Mesenchymal stem cell (in vitro differentiated cells and primary cell): ENCODE measurements at regions not wholly inside any gene's neighbourhood (a gene's known extent, or its start where the extent isn't known, plus 50 kb on each side); places are given as distances from the start of the nearest gene placed in this dataset.

ENCODE experiments used
- DNase-seq: peaks from one replicate; pipeline ENCODE4 v3.0.0-alpha.2; 2013
- H2AFZ ChIP-seq: one replicate; pipeline ENCODE4 v1.6.1; 2013; ENCODE audit warnings: low read depth, mild to moderate bottlenecking, control low read depth, inconsistent platforms, low read length, moderate library complexity
- H2AK5ac ChIP-seq: 2 replicates; pipeline ENCODE4 v1.6.1; 2013; ENCODE audit warnings: low read length, moderate library complexity, mild to moderate bottlenecking, inconsistent platforms; ENCODE audit not compliant: severe bottlenecking
- H2BK120ac ChIP-seq: one replicate; pipeline ENCODE4 v1.6.1; 2013; ENCODE audit warnings: low read depth, mild to moderate bottlenecking, inconsistent platforms, low read length, moderate library complexity
- H2BK12ac ChIP-seq, 2 experiments: one replicate each; pipeline ENCODE4 v1.6.1; 2013; ENCODE audit warnings: inconsistent platforms in 2 of 2, low read length in 2 of 2, mild to moderate bottlenecking in 2 of 2, moderate library complexity in 2 of 2, control low read depth in 1 of 2
- H2BK15ac ChIP-seq: one replicate; pipeline ENCODE4 v1.6.1; 2013; ENCODE audit warnings: mild to moderate bottlenecking, low read depth, inconsistent platforms; ENCODE audit not compliant: poor library complexity, severe bottlenecking
- H2BK5ac ChIP-seq: 2 replicates; pipeline ENCODE4 v1.6.1; 2013; ENCODE audit warnings: low read depth, mild to moderate bottlenecking, low read length, control low read depth, inconsistent platforms; ENCODE audit not compliant: poor library complexity, severe bottlenecking
- H3K14ac ChIP-seq, 2 experiments: one replicate each; pipeline ENCODE4 v1.6.1; 2013; ENCODE audit warnings: inconsistent platforms in 2 of 2, low read length in 2 of 2, control low read depth in 1 of 2, mild to moderate bottlenecking in 1 of 2, moderate library complexity in 1 of 2
- H3K18ac ChIP-seq, 2 experiments: one replicate each; pipeline ENCODE4 v1.6.1; 2013; ENCODE audit warnings: inconsistent platforms in 2 of 2, low read length in 2 of 2, control low read depth in 1 of 2, low read depth in 1 of 2, mild to moderate bottlenecking in 1 of 2
- H3K23ac ChIP-seq, 2 experiments: one replicate each; pipeline ENCODE4 v1.6.1; 2013; ENCODE audit warnings: inconsistent platforms in 2 of 2, low read length in 2 of 2, mild to moderate bottlenecking in 2 of 2, moderate library complexity in 2 of 2, control low read depth in 1 of 2
- H3K27ac ChIP-seq: 2 replicates; pipeline ENCODE4 v1.5.1; 2013; ENCODE audit warnings: mild to moderate bottlenecking, moderate library complexity, low read length, control low read depth, inconsistent platforms; ENCODE audit not compliant: poor library complexity, severe bottlenecking
- H3K27me3 ChIP-seq, 2 experiments: 2 replicates each; pipeline versions ENCODE4 v1.6.1 to v1.7.0; 2013; ENCODE audit warnings: low read length in 2 of 2, mild to moderate bottlenecking in 2 of 2, moderate library complexity in 2 of 2, control low read depth in 1 of 2, inconsistent platforms in 1 of 2; ENCODE audit not compliant: control insufficient read depth in 1 of 2, insufficient read depth in 1 of 2
- H3K36me3 ChIP-seq, 2 experiments: 2 replicates each; pipeline versions ENCODE4 v1.6.1 to v1.7.0; 2013; ENCODE audit warnings: low read length in 2 of 2, control low read depth in 1 of 2, inconsistent platforms in 1 of 2, low read depth in 1 of 2, mild to moderate bottlenecking in 1 of 2; ENCODE audit not compliant: insufficient read depth in 2 of 2, control insufficient read depth in 1 of 2
- H3K4ac ChIP-seq, 2 experiments: one replicate each; pipeline ENCODE4 v1.6.1; 2013; ENCODE audit warnings: inconsistent platforms in 2 of 2, low read length in 2 of 2, mild to moderate bottlenecking in 2 of 2, moderate library complexity in 2 of 2, control low read depth in 1 of 2, low read depth in 1 of 2
- H3K4me1 ChIP-seq: 2 replicates; pipeline ENCODE4 v1.6.1; 2013; ENCODE audit warnings: low read depth, low read length, control low read depth; ENCODE audit not compliant: control insufficient read depth, insufficient read depth
- H3K4me2 ChIP-seq: 2 replicates; pipeline ENCODE4 v1.6.1; 2013; ENCODE audit warnings: low read length, mild to moderate bottlenecking, inconsistent platforms; ENCODE audit not compliant: poor library complexity, severe bottlenecking
- H3K4me3 ChIP-seq, 2 experiments: 2 replicates each; pipeline versions ENCODE4 v1.5.1 to v1.7.0; 2013; ENCODE audit warnings: low read length in 2 of 2, mild to moderate bottlenecking in 2 of 2, control low read depth in 1 of 2, low read depth in 1 of 2; ENCODE audit not compliant: insufficient read depth in 1 of 2
- H3K79me1 ChIP-seq: replicated peaks from 2 replicates; pipeline ENCODE4 v1.6.1; 2013; ENCODE audit warnings: mild to moderate bottlenecking, control low read depth, low read length, inconsistent platforms; ENCODE audit not compliant: poor library complexity, severe bottlenecking
- H3K9ac ChIP-seq: 2 replicates; pipeline ENCODE4 v1.7.0; 2013; ENCODE audit warnings: mild to moderate bottlenecking, low read length, moderate library complexity
- H3K9me3 ChIP-seq: 2 replicates; pipeline ENCODE4 v1.7.0; 2013; ENCODE audit warnings: mild to moderate bottlenecking, low read length; ENCODE audit not compliant: control insufficient read depth
- H4K8ac ChIP-seq: one replicate; pipeline ENCODE4 v1.6.1; 2013; ENCODE audit warnings: inconsistent platforms, mild to moderate bottlenecking, low read length, moderate library complexity
- H4K91ac ChIP-seq: one replicate; pipeline ENCODE4 v1.6.1; 2013; ENCODE audit warnings: mild to moderate bottlenecking, low read length, inconsistent platforms
- WGBS: methylation state at CpG from one replicate; pipeline ENCODE4 v1.1.7; 2013; ENCODE audit warnings: mixed read lengths; 5-methylcytosine and 5-hydroxymethylcytosine counted together

GRCh38 chr9:88193766-88194165 lies 55.5 kb upstream of the SPATA31C2 start:
- Histone ChIP-seq H3K36me3 (no peaks in the 10 kb centered on the region), H2BK12ac (no peak overlapping the region), H3K4ac (no peak overlapping the region), H3K4me3 (no peak overlapping the region), H3K9me3 (no peaks in the 10 kb centered on the region), H3K18ac (no peak overlapping the region), H2AK5ac (no peak overlapping the region), H3K9ac (no peak overlapping the region), H2BK5ac (no peak overlapping the region), H2BK15ac (no peak overlapping the region), H2AFZ (no peak overlapping the region), H3K4me2 (no peak overlapping the region), H4K8ac (no peak overlapping the region), H3K79me1 (no peaks in the 10 kb centered on the region), H3K4me1 (peaks cover 3% of the 10 kb centered on the region), H3K27me3 (peaks cover 0 to 6% of the 10 kb centered on the region in 2 experiments), H3K27ac (no peak overlapping the region), H3K23ac (no peak overlapping the region), H2BK120ac (no peak overlapping the region), H4K91ac (no peak overlapping the region), H3K14ac (no peak overlapping the region)
- DNase-seq = no peak
- WGBS = 84% methylated on average over 5 of the region's 6 CpGs

- H3K27ac ChIP-seq = no peak overlapping the region
- no peak overlapping the region for H4K8ac ChIP-seq
- peaks cover 2% of the 10 kb centered on the region for H3K4me1 ChIP-seq
- no peak overlapping the region for H2BK5ac ChIP-seq
- H3K9me3 ChIP-seq = no peaks in the 10 kb centered on the region
- no peak overlapping the region for H2BK15ac ChIP-seq
- H2BK120ac ChIP-seq = no peak overlapping the region
- H3K4me2 ChIP-seq = no peak overlapping the region
- no peak overlapping the region for H3K9ac ChIP-seq
- no peak overlapping the region for H3K23ac ChIP-seq
- no peak overlapping the region for H2AK5ac ChIP-seq
- no peak overlapping the region for H3K18ac ChIP-seq
- no peaks in the 10 kb centered on the region for H3K36me3 ChIP-seq
- no peak overlapping the region for H2BK12ac ChIP-seq
- H3K27me3 ChIP-seq = peaks cover 0 to 6% of the 10 kb centered on the region in 2 experiments
- no peaks in the 10 kb centered on the region for H3K79me1 ChIP-seq
- H3K4ac ChIP-seq = no peak overlapping the region
- H3K4me3 ChIP-seq = no peak overlapping the region
- 93% methylated on average over 1 of the region's 2 CpGs for WGBS
- H4K91ac ChIP-seq = no peak overlapping the region
- no peak overlapping the region for H3K14ac ChIP-seq
- no peak overlapping the region for H2AFZ ChIP-seq
- no peak for DNase-seq
Measured at GRCh38 chr9:88191456-88191855, 53.2 kb upstream of the SPATA31C2 start.

GRCh38 chr9:88189371-88189770 lies 51.1 kb upstream of the SPATA31C2 start:
- Histone ChIP-seq H3K18ac (no peak overlapping the region), H3K79me1 (no peaks in the 10 kb centered on the region), H3K36me3 (no peaks in the 10 kb centered on the region), H4K91ac (no peak overlapping the region), H3K14ac (no peak overlapping the region), H3K4me2 (no peak overlapping the region), H3K27ac (no peak overlapping the region), H2BK15ac (no peak overlapping the region), H3K9me3 (no peaks in the 10 kb centered on the region), H3K23ac (no peak overlapping the region), H2BK5ac (no peak overlapping the region), H2BK120ac (no peak overlapping the region), H3K4me1 (peaks cover 2% of the 10 kb centered on the region), H2AFZ (no peak overlapping the region), H3K9ac (no peak overlapping the region), H3K27me3 (peaks cover 0 to 6% of the 10 kb centered on the region in 2 experiments), H3K4me3 (no peak overlapping the region), H3K4ac (no peak overlapping the region), H2AK5ac (no peak overlapping the region), H4K8ac (no peak overlapping the region), H2BK12ac (no peak overlapping the region)
- no CpG with 5 or more reads among the region's 1 CpG for WGBS
- no peak for DNase-seq
